OCI-LY1 (cell line): ENCODE measurements at regions not wholly inside any gene's neighbourhood (a gene's known extent, or its start where the extent isn't known, plus 50 kb on each side); places are given as distances from the start of the nearest gene placed in this dataset.

ENCODE experiments used
- EZH2 ChIP-seq: fragments of 200-600 bp; sonication (generic), shearing (Covaris generic); IDR thresholded peaks from 2 replicates; pipeline ENCODE4 v1.8.0; 2017; ENCODE audit warnings: borderline replicate concordance, mixed run types, mild to moderate bottlenecking, antibody characterized with exemption, low read length, moderate library complexity, mixed read lengths
- TF ChIP-seq, protein P1 (sequence below): fragments of 200-600 bp; sonication (generic), shearing (Covaris generic); IDR thresholded peaks from 2 replicates; pipeline ENCODE4 v1.5.1; 2017; ENCODE audit warnings: mild to moderate bottlenecking, antibody characterized with exemption, low read length, moderate library complexity, mixed read lengths

GRCh38 chr12:107925125-107925524 lies 150.6 kb downstream of the ASCL4 start:
- TF ChIP-seq, protein P1, sequence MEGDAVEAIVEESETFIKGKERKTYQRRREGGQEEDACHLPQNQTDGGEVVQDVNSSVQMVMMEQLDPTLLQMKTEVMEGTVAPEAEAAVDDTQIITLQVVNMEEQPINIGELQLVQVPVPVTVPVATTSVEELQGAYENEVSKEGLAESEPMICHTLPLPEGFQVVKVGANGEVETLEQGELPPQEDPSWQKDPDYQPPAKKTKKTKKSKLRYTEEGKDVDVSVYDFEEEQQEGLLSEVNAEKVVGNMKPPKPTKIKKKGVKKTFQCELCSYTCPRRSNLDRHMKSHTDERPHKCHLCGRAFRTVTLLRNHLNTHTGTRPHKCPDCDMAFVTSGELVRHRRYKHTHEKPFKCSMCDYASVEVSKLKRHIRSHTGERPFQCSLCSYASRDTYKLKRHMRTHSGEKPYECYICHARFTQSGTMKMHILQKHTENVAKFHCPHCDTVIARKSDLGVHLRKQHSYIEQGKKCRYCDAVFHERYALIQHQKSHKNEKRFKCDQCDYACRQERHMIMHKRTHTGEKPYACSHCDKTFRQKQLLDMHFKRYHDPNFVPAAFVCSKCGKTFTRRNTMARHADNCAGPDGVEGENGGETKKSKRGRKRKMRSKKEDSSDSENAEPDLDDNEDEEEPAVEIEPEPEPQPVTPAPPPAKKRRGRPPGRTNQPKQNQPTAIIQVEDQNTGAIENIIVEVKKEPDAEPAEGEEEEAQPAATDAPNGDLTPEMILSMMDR, result no peak
- no peak for TF ChIP-seq EZH2
